ENCODE measurements at regions not wholly inside any gene's neighbourhood (a gene's known extent, or its start where the extent isn't known, plus 50 kb on each side); places are given as distances from the start of the nearest gene placed in this dataset.

DNA sequence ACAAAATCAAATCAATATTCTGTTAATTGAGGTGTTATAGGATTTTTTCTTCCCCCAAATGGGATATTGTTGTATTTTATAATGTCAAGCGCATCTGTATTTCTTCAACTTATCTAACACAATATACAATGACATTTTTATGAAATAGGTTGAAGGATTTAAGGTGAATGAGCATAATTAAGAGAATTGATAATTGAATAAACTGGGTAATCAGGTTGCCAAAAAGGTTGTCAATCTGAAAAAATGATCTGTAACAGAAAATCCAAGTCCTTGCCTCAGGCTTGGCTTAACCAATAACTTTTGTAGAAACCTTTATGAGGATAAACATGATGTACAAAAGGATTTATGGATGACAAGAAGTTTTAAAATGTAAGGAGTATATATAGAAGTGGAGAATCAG, 1101.7 kb upstream of the EYS start:
- H3K27me3 ChIP-seq (ENCODE audit: control insufficient read depth in 2 of 2, insufficient read depth in 2 of 2, low read length in 2 of 2) = no peaks in the 10 kb centered on the region
- CTCF ChIA-PET = no interaction called here
- POLR2A ChIA-PET = no interaction called here
- intact Hi-C loops (cut with micrococcal nuclease) (no loop called here), dilution Hi-C loops (cut with MboI; ENCODE audit: extremely low pct_ligation_motif_present, low sequenced_read_pairs) (no loop called here)
- no peaks in the 10 kb centered on the region for H4K20me1 ChIP-seq (replicated peaks; ENCODE audit: control insufficient read depth, extremely low read depth, insufficient read depth, low read length)
- no peaks in the 10 kb centered on the region for H3K79me2 ChIP-seq (ENCODE audit: control insufficient read depth, insufficient read depth, low read length)
- H3K9me3 ChIP-seq (replicated peaks; ENCODE audit: control insufficient read depth, insufficient read depth, low read length) = peaks cover 4% of the 10 kb centered on the region
- H3K4me1 ChIP-seq (ENCODE audit: control insufficient read depth, extremely low read depth, insufficient read depth, low read length) = no peaks in the 10 kb centered on the region
- DNase-seq (ENCODE audit: low read depth, low spot score) (no peak), FAIRE-seq (no peak)
- H3K4me3 ChIP-seq (replicated peaks in 1 of 3; ENCODE audit: insufficient read depth in 1 of 3, low read depth in 1 of 3, low read length in 3 of 3) = no peak overlapping the region
- no peaks in the 10 kb centered on the region for H3K36me3 ChIP-seq (ENCODE audit: control insufficient read depth in 2 of 2, extremely low read depth in 1 of 2, insufficient read depth in 2 of 2, low read length in 2 of 2)
- no peak overlapping the region for H2AFZ ChIP-seq (ENCODE audit: low read depth, low read length)
- TF ChIP-seq MYC (IDR thresholded peaks at IDR 0.05; ENCODE audit: low read depth, low read length) (no peak), POLR2A (IDR thresholded peaks at IDR 0.05; ENCODE audit: low read depth, low read length) (no peak)
- TF ChIP-seq, protein P1, sequence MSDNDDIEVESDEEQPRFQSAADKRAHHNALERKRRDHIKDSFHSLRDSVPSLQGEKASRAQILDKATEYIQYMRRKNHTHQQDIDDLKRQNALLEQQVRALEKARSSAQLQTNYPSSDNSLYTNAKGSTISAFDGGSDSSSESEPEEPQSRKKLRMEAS (IDR thresholded peaks at IDR 0.05; ENCODE audit: insufficient read depth, insufficient read length) = no peak
- no TSS peak for BruUV-seq (replicated peaks)
- no peak overlapping the region for H3K27ac ChIP-seq (ENCODE audit: insufficient read depth, low read depth, low read length)
- H3K9me1 ChIP-seq (replicated peaks; ENCODE audit: control insufficient read depth, extremely low read depth, insufficient read depth, low read length) = no peaks in the 10 kb centered on the region
- no peak overlapping the region for H3K4me2 ChIP-seq (ENCODE audit: insufficient read depth, low read length)
- no peak overlapping the region for H3K9ac ChIP-seq (replicated peaks; ENCODE audit: extremely low read depth, insufficient read depth, low read length)

DNA sequence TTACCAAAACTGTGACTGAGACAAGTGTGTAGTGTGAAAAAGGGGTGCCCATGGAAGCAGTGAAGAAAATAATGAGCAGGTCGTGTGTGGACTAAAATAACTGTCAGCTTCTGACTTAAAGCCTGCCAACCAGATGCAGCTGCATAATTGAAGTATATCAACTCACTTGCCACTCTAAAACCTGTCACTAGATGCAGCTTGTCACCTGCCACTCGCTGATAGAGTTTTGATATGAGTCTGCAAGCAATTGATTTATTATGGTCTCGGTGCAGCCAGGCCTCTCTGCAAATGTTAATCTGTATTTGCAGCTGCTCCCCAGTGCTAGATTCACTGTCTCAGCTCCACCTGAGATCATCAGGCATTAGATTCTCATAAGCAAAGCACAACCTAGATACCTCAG, 1090.0 kb upstream of the EYS start:
- H3K79me2 ChIP-seq (ENCODE audit: control insufficient read depth, insufficient read depth, low read length) = no peaks in the 10 kb centered on the region
- intact Hi-C loops (cut with micrococcal nuclease) (no loop called here), dilution Hi-C loops (cut with MboI; ENCODE audit: extremely low pct_ligation_motif_present, low sequenced_read_pairs) (no loop called here)
- no peak for DNase-seq (ENCODE audit: low read depth, low spot score)
- no peak overlapping the region for H3K9ac ChIP-seq (replicated peaks; ENCODE audit: extremely low read depth, insufficient read depth, low read length)
- no peak overlapping the region for H2AFZ ChIP-seq (ENCODE audit: low read depth, low read length)
- H3K27ac ChIP-seq (ENCODE audit: insufficient read depth, low read depth, low read length) = no peak overlapping the region
- no peaks in the 10 kb centered on the region for H3K4me1 ChIP-seq (ENCODE audit: control insufficient read depth, extremely low read depth, insufficient read depth, low read length)
- H3K4me3 ChIP-seq (replicated peaks in 1 of 3; ENCODE audit: insufficient read depth in 1 of 3, low read depth in 1 of 3, low read length in 3 of 3) = no peak overlapping the region
- no peaks in the 10 kb centered on the region for H3K36me3 ChIP-seq (ENCODE audit: control insufficient read depth in 2 of 2, extremely low read depth in 1 of 2, insufficient read depth in 2 of 2, low read length in 2 of 2)
- no peak overlapping the region for H3K4me2 ChIP-seq (ENCODE audit: insufficient read depth, low read length)
- no peaks in the 10 kb centered on the region for H3K9me1 ChIP-seq (replicated peaks; ENCODE audit: control insufficient read depth, extremely low read depth, insufficient read depth, low read length)
- TF ChIP-seq EZH2 (IDR thresholded peaks at IDR 0.05; ENCODE audit: borderline replicate concordance, low read depth, low read length, severe bottlenecking) = no peak
- no peak for TF ChIP-seq FOS (IDR thresholded peaks at IDR 0.05; ENCODE audit: borderline replicate concordance, insufficient read depth, low read length)
- no peak for TF ChIP-seq GATA2 (IDR thresholded peaks at IDR 0.05; ENCODE audit: insufficient read depth, insufficient read length, low read depth, low read length)
- TF ChIP-seq, protein P1 (IDR thresholded peaks at IDR 0.05; ENCODE audit: insufficient read depth, insufficient read length) = no peak
- TF ChIP-seq POLR2AphosphoS5 (IDR thresholded peaks at IDR 0.05; ENCODE audit: insufficient read depth, low read depth, low read length) = no peak
- TF ChIP-seq, protein P2, sequence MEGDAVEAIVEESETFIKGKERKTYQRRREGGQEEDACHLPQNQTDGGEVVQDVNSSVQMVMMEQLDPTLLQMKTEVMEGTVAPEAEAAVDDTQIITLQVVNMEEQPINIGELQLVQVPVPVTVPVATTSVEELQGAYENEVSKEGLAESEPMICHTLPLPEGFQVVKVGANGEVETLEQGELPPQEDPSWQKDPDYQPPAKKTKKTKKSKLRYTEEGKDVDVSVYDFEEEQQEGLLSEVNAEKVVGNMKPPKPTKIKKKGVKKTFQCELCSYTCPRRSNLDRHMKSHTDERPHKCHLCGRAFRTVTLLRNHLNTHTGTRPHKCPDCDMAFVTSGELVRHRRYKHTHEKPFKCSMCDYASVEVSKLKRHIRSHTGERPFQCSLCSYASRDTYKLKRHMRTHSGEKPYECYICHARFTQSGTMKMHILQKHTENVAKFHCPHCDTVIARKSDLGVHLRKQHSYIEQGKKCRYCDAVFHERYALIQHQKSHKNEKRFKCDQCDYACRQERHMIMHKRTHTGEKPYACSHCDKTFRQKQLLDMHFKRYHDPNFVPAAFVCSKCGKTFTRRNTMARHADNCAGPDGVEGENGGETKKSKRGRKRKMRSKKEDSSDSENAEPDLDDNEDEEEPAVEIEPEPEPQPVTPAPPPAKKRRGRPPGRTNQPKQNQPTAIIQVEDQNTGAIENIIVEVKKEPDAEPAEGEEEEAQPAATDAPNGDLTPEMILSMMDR (IDR thresholded peaks at IDR 0.05; ENCODE audit: extremely low read depth in 1 of 2, insufficient read depth in 1 of 2, low read depth in 1 of 2, low read length in 2 of 2) = no peak
- no peak for TF ChIP-seq POLR2A (IDR thresholded peaks at IDR 0.05; ENCODE audit: low read depth, low read length)
- TF ChIP-seq JUN (IDR thresholded peaks at IDR 0.05; ENCODE audit: borderline replicate concordance, insufficient read depth, insufficient read length, low read depth) = no peak
- no peak for TF ChIP-seq MYC (IDR thresholded peaks at IDR 0.05; ENCODE audit: low read depth, low read length)
- FAIRE-seq = no peak
- no TSS peak for BruUV-seq (replicated peaks)
- no peaks in the 10 kb centered on the region for H3K27me3 ChIP-seq (ENCODE audit: control insufficient read depth in 2 of 2, insufficient read depth in 2 of 2, low read length in 2 of 2)
- ChIA-PET CTCF (no interaction called here), POLR2A (interaction anchor here (0.6 kb wide), 1 partner anchor 290 kb away, joined by 3 read pairs; no protein-coding TSS in a partner anchor)
- no peaks in the 10 kb centered on the region for H4K20me1 ChIP-seq (replicated peaks; ENCODE audit: control insufficient read depth, extremely low read depth, insufficient read depth, low read length)
- peaks cover 2% of the 10 kb centered on the region for H3K9me3 ChIP-seq (replicated peaks; ENCODE audit: control insufficient read depth, insufficient read depth, low read length)

All from endothelial cell of umbilical vein (primary cell).